ENCODE measurements at regions not wholly inside any gene's neighbourhood (a gene's known extent, or its start where the extent isn't known, plus 50 kb on each side); places are given as distances from the start of the nearest gene placed in this dataset.

DNA sequence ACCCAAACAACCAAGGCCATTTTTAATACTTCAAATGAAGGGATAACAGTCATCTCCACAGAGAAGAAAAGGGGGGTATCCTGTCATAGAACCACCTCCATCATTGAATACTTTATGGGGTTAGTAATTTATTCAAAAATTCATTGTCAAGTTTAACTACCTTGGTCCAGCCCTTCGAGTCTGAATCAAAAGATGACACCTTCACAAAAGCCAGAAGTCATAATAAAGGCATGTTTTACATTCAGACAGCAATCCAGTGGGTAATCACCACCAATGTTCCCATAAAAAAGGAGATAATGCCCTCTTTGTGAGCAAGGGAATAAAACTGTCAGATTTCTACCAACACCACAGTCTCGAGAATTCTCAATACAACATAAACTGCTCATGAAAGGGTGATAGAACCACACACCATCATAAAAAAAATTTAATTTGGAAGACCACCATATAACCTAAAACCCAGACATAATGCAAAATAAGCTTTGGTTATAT is 145.6 kb upstream of the ZBTB20 start:
- TF ChIP-seq GATA2 (IDR thresholded peaks at IDR 0.05; ENCODE audit: low read depth, low read length) (no peak), GATA3 (IDR thresholded peaks at IDR 0.05; ENCODE audit: low read depth, low read length) (no peak)

All from SH-SY5Y (cell line).